IPS DF 19.7 (cell line): ENCODE measurements at regions not wholly inside any gene's neighbourhood (a gene's known extent, or its start where the extent isn't known, plus 50 kb on each side); places are given as distances from the start of the nearest gene placed in this dataset.
"Not testable (repeated sequence)": the region's sequence is repeated elsewhere in the genome, so short reads cannot be mapped to it uniquely, and the experiment has no call there.

Source experiments
- DNase-seq: peaks from one replicate; pipeline ENCODE4 v3.0.0-alpha.2; 2013; ENCODE audit warnings: low read depth, low spot score

GRCh38 chrX:99117011-99117410 is 1293.1 kb downstream of the PCDH19 start:
- DNase-seq: no peak

GRCh38 chrX:99095965-99096635 is 1314.0 kb downstream of the PCDH19 start:
- DNase-seq: no peak

- DNase-seq: no peak
These were observed 1318.6 kb downstream of the PCDH19 start for GRCh38 chrX:99091459-99091858.

- no peak for DNase-seq
These were observed 1331.8 kb downstream of the PCDH19 start for GRCh38 chrX:99078301-99078700.

GRCh38 chrX:99077099-99077498 is 1333.0 kb downstream of the PCDH19 start:
- DNase-seq: no peak

- no peak for DNase-seq
These were observed 1336.5 kb downstream of the PCDH19 start for GRCh38 chrX:99073551-99073950.

GRCh38 chrX:99051639-99052038 is 1358.4 kb downstream of the PCDH19 start:
- no peak for DNase-seq

- no peak for DNase-seq
These were observed 1376.7 kb downstream of the PCDH19 start for GRCh38 chrX:99033226-99033901.

- no peak for DNase-seq
These were observed 1399.1 kb downstream of the PCDH19 start for GRCh38 chrX:99010957-99011356.

- no peak for DNase-seq
These were observed 1408.8 kb downstream of the PCDH19 start for GRCh38 chrX:99001286-99001685.

- no peak for DNase-seq
These were observed 1447.1 kb downstream of the PCDH19 start for GRCh38 chrX:98962996-98963395.

- DNase-seq: peak; percentile 7
These were observed 1454.1 kb downstream of the PCDH19 start for GRCh38 chrX:98956014-98956413.

- DNase-seq: no peak
These were observed 1470.6 kb downstream of the PCDH19 start for GRCh38 chrX:98939456-98939855.

GRCh38 chrX:98931216-98931615 is 1478.9 kb downstream of the PCDH19 start:
- no peak for DNase-seq

GRCh38 chrX:98924511-98924910 is 1485.6 kb downstream of the PCDH19 start:
- no peak for DNase-seq

- DNase-seq: no peak
These were observed 1512.9 kb downstream of the PCDH19 start for GRCh38 chrX:98897191-98897590.

GRCh38 chrX:98850639-98851038 is 1559.4 kb downstream of the PCDH19 start:
- not testable (repeated sequence) for DNase-seq
